Thoracic aorta (tissue), 2 donors: ENCODE measurements at regions not wholly inside any gene's neighbourhood (a gene's known extent, or its start where the extent isn't known, plus 50 kb on each side); places are given as distances from the start of the nearest gene placed in this dataset.

Experiments
- ATAC-seq: fragments of 150-250 bp; one replicate; pipeline ENCODE4 v1.8.0; 2017; ENCODE audit warnings: low read depth; ENCODE audit not compliant: insufficient number of reproducible peaks, low FRiP score
- DNase-seq: peaks from one replicate; pipeline ENCODE4 v3.0.0-alpha.2; 2020; ENCODE audit warnings: low spot score
- H3K27ac ChIP-seq, 2 donors: fragments of 200-600 bp; sonication (generic); 1 replicate in 1 of 2; 2 replicates in 1 of 2; pipeline ENCODE4 v1.5.1; 2016; ENCODE audit warnings: mild to moderate bottlenecking in 2 of 2, moderate library complexity in 2 of 2
- H3K27me3 ChIP-seq: fragments of 200-600 bp; sonication (generic); replicated peaks from 2 replicates; pipeline ENCODE4 v1.6.0; 2016; ENCODE audit warnings: mild to moderate bottlenecking; ENCODE audit not compliant: insufficient read depth
- H3K36me3 ChIP-seq: fragments of 200-600 bp; sonication (generic); one replicate; pipeline ENCODE4 v1.5.1; 2016
- H3K4me1 ChIP-seq, 2 donors: fragments of 200-600 bp; sonication (generic); 1 replicate in 1 of 2; 2 replicates in 1 of 2; pipeline versions ENCODE4 v1.5.1 to v1.6.0; 2016; ENCODE audit warnings: low read depth in 2 of 2, mild to moderate bottlenecking in 1 of 2; ENCODE audit not compliant: control insufficient read depth in 1 of 2
- H3K4me3 ChIP-seq: fragments of 200-600 bp; sonication (generic); 2 replicates; pipeline ENCODE4 v1.5.1; 2016; ENCODE audit warnings: mild to moderate bottlenecking
- H3K9me3 ChIP-seq: fragments of 200-600 bp; sonication (generic); 2 replicates; pipeline ENCODE4 v1.5.1; 2016
- CTCF ChIP-seq: fragments of 200-600 bp; sonication (generic); IDR thresholded peaks from one replicate; pipeline ENCODE4 v1.5.1; 2019; ENCODE audit warnings: antibody characterized with exemption

- H3K27ac ChIP-seq: no peak overlapping the region
- H3K9me3 ChIP-seq: no peaks in the 10 kb centered on the region
- H3K36me3 ChIP-seq: no peaks in the 10 kb centered on the region
- H3K4me3 ChIP-seq: no peak overlapping the region
- no peak for ATAC-seq
- H3K27me3 ChIP-seq: no peaks in the 10 kb centered on the region
- H3K4me1 ChIP-seq: no peaks in the 10 kb centered on the region
- no peak for TF ChIP-seq CTCF
- DNase-seq: no peak
Observed at GRCh38 chr1:204799630-204800029, 71.0 kb upstream of the NFASC start.

- Histone ChIP-seq H3K36me3 (no peaks in the 10 kb centered on the region), H3K9me3 (no peaks in the 10 kb centered on the region), H3K4me1 (no peaks in the 10 kb centered on the region), H3K27ac (no peak overlapping the region), H3K4me3 (no peak overlapping the region), H3K27me3 (no peaks in the 10 kb centered on the region)
- no peak for TF ChIP-seq CTCF
- DNase-seq (no peak), ATAC-seq (no peak)
Observed at GRCh38 chr1:204801211-204801610, 69.5 kb upstream of the NFASC start.

GRCh38 chr1:204802401-204803175 is 68.1 kb upstream of the NFASC start:
- DNase-seq (no peak), ATAC-seq (no peak)
- no peaks in the 10 kb centered on the region for H3K4me1 ChIP-seq
- H3K4me3 ChIP-seq: no peak overlapping the region
- H3K9me3 ChIP-seq: no peaks in the 10 kb centered on the region
- no peaks in the 10 kb centered on the region for H3K27me3 ChIP-seq
- TF ChIP-seq CTCF: no peak
- H3K36me3 ChIP-seq: no peaks in the 10 kb centered on the region
- H3K27ac ChIP-seq: no peak overlapping the region

GRCh38 chr1:204803607-204804006 is 67.1 kb upstream of the NFASC start:
- Histone ChIP-seq H3K27me3 (no peaks in the 10 kb centered on the region), H3K4me1 (no peaks in the 10 kb centered on the region), H3K27ac (no peak overlapping the region), H3K36me3 (no peaks in the 10 kb centered on the region), H3K4me3 (no peak overlapping the region), H3K9me3 (no peaks in the 10 kb centered on the region)
- no peak for TF ChIP-seq CTCF
- ATAC-seq (no peak), DNase-seq (no peak)

GRCh38 chr1:204806943-204807687 is 63.5 kb upstream of the NFASC start:
- H3K27ac ChIP-seq: no peak overlapping the region
- H3K27me3 ChIP-seq: no peaks in the 10 kb centered on the region
- peak; percentile 58 for ATAC-seq
- H3K4me1 ChIP-seq: no peaks in the 10 kb centered on the region
- H3K4me3 ChIP-seq: peak overlapping the region; percentile 68
- peak; percentile 86 for TF ChIP-seq CTCF
- no peak for DNase-seq
- no peaks in the 10 kb centered on the region for H3K9me3 ChIP-seq
- H3K36me3 ChIP-seq: no peaks in the 10 kb centered on the region
